ENCODE measurements at regions not wholly inside any gene's neighbourhood (a gene's known extent, or its start where the extent isn't known, plus 50 kb on each side); places are given as distances from the start of the nearest gene placed in this dataset.
A peak's percentile ranks its signal among the peaks of the same experiment; 100 is the strongest.

GRCh38 chr15:47974724-47975123, 146.1 kb upstream of the SLC24A5 start:
- H3K27ac Mint-ChIP-seq: no peak overlapping the region

GRCh38 chr15:47975427-47975826, 145.4 kb upstream of the SLC24A5 start:
- no peaks in the 10 kb centered on the region for H3K9me3 ChIP-seq (ENCODE audit: low read depth)
- H3F3A ChIP-seq (ENCODE audit: low read depth): no peaks in the 10 kb centered on the region
- Mint-ChIP-seq H3K27me3 (ENCODE audit: insufficient read depth, low read depth) (no peaks in the 10 kb centered on the region), H3K36me3 (no peaks in the 10 kb centered on the region), H3K4me3 (no peak overlapping the region), H3K4me1 (peaks cover 23% of the 10 kb centered on the region), H3K9me3 (peaks cover 16% of the 10 kb centered on the region), H3K27ac (peak overlapping the region; percentile 3)
- peak overlapping the region; percentile 66 for H2AFZ ChIP-seq (replicated peaks)
- peak overlapping the region; percentile 60 for H3K4me2 ChIP-seq
- no peaks in the 10 kb centered on the region for H3K79me2 ChIP-seq (ENCODE audit: low read depth)
- H3K9ac ChIP-seq: no peak overlapping the region
- peaks cover 18% of the 10 kb centered on the region for H3K4me1 ChIP-seq
- TF ChIP-seq EZH2phosphoT487 (IDR thresholded peaks at IDR 0.05): no peak
- no peak for TF ChIP-seq CTCF (IDR thresholded peaks at IDR 0.05)
- no peak for TF ChIP-seq EZH2 (IDR thresholded peaks at IDR 0.05)
- DNase-seq (ENCODE audit: low spot score): peak; percentile 80
- no peaks in the 10 kb centered on the region for H4K20me1 ChIP-seq (ENCODE audit: low read depth)
- H3K27ac ChIP-seq: no peak overlapping the region
- no peaks in the 10 kb centered on the region for H3K27me3 ChIP-seq
- no peaks in the 10 kb centered on the region for H3K36me3 ChIP-seq
- no peak overlapping the region for H3K4me3 ChIP-seq

More at GRCh38 chr15:47974724-47975123, 146.1 kb upstream of the SLC24A5 start:
- H3K79me2 ChIP-seq (ENCODE audit: low read depth): no peaks in the 10 kb centered on the region
- H3K9ac ChIP-seq: no peak overlapping the region
- no peaks in the 10 kb centered on the region for H4K20me1 ChIP-seq (ENCODE audit: low read depth)
- Mint-ChIP-seq H3K36me3 (no peaks in the 10 kb centered on the region), H3K9me3 (peaks cover 16% of the 10 kb centered on the region), H3K27me3 (ENCODE audit: insufficient read depth, low read depth) (no peaks in the 10 kb centered on the region), H3K4me3 (no peak overlapping the region), H3K4me1 (peaks cover 23% of the 10 kb centered on the region)
- H3F3A ChIP-seq (ENCODE audit: low read depth): no peaks in the 10 kb centered on the region
- H3K4me1 ChIP-seq: peaks cover 18% of the 10 kb centered on the region
- no peak for DNase-seq (ENCODE audit: low spot score)
- no peaks in the 10 kb centered on the region for H3K27me3 ChIP-seq
- H2AFZ ChIP-seq (replicated peaks): peak overlapping the region; percentile 66
- H3K27ac ChIP-seq: no peak overlapping the region
- no peaks in the 10 kb centered on the region for H3K36me3 ChIP-seq
- H3K4me3 ChIP-seq: no peak overlapping the region
- TF ChIP-seq EZH2phosphoT487 (IDR thresholded peaks at IDR 0.05) (no peak), CTCF (IDR thresholded peaks at IDR 0.05) (no peak), EZH2 (IDR thresholded peaks at IDR 0.05) (no peak)
- H3K4me2 ChIP-seq: peak overlapping the region; percentile 60
- no peaks in the 10 kb centered on the region for H3K9me3 ChIP-seq (ENCODE audit: low read depth)

GRCh38 chr15:47983533-47983932, 137.3 kb upstream of the SLC24A5 start:
- Histone ChIP-seq H3K4me2 (no peak overlapping the region), H3K9me3 (ENCODE audit: low read depth) (no peaks in the 10 kb centered on the region), H3K4me3 (no peak overlapping the region), H3K27ac (no peak overlapping the region), H3K4me1 (peaks cover 16% of the 10 kb centered on the region), H2AFZ (replicated peaks) (no peak overlapping the region), H3F3A (ENCODE audit: low read depth) (peaks cover 10% of the 10 kb centered on the region), H3K27me3 (no peaks in the 10 kb centered on the region), H4K20me1 (ENCODE audit: low read depth) (no peaks in the 10 kb centered on the region), H3K79me2 (ENCODE audit: low read depth) (no peaks in the 10 kb centered on the region), H3K9ac (no peak overlapping the region), H3K36me3 (no peaks in the 10 kb centered on the region)
- H3K36me3 Mint-ChIP-seq: no peaks in the 10 kb centered on the region
- H3K27me3 Mint-ChIP-seq (ENCODE audit: insufficient read depth, low read depth): no peaks in the 10 kb centered on the region
- peak; percentile 31 for TF ChIP-seq CTCF (IDR thresholded peaks at IDR 0.05)
- no peak for TF ChIP-seq EZH2phosphoT487 (IDR thresholded peaks at IDR 0.05)
- no peak for TF ChIP-seq EZH2 (IDR thresholded peaks at IDR 0.05)
- no peak overlapping the region for H3K4me3 Mint-ChIP-seq
- DNase-seq (ENCODE audit: low spot score): peak; percentile 9
- peaks cover 16% of the 10 kb centered on the region for H3K4me1 Mint-ChIP-seq
- H3K9me3 Mint-ChIP-seq: peaks cover 5% of the 10 kb centered on the region
- no peak overlapping the region for H3K27ac Mint-ChIP-seq
